LNCAP (cell line): ENCODE measurements at regions not wholly inside any gene's neighbourhood (a gene's known extent, or its start where the extent isn't known, plus 50 kb on each side); places are given as distances from the start of the nearest gene placed in this dataset.

Source experiments
- CTCF ChIP-seq: fragments of 450-650 bp; IDR thresholded peaks from 2 replicates; pipeline ENCODE4 v1.5.1; 2017; ENCODE audit warnings: mild to moderate bottlenecking

- TF ChIP-seq CTCF = no peak
Observed at GRCh38 chr4:11070813-11071212, 357.9 kb downstream of the HS3ST1 start.

- TF ChIP-seq CTCF = no peak
Observed at GRCh38 chr4:11069581-11070211, 359.0 kb downstream of the HS3ST1 start.

- TF ChIP-seq CTCF = no peak
Observed at GRCh38 chr4:11069083-11069482, 359.6 kb downstream of the HS3ST1 start.

GRCh38 chr4:11053601-11054220 lies 369.1 kb upstream of the CLNK start:
- no peak for TF ChIP-seq CTCF

- TF ChIP-seq CTCF = no peak
Observed at GRCh38 chr4:11051181-11051580, 366.6 kb upstream of the CLNK start.

GRCh38 chr4:11050766-11051165 lies 366.2 kb upstream of the CLNK start:
- TF ChIP-seq CTCF = no peak

- no peak for TF ChIP-seq CTCF
Observed at GRCh38 chr4:11049001-11049400, 364.4 kb upstream of the CLNK start.
